Breast epithelium (tissue), 4 donors: ENCODE measurements at regions not wholly inside any gene's neighbourhood (a gene's known extent, or its start where the extent isn't known, plus 50 kb on each side); places are given as distances from the start of the nearest gene placed in this dataset.

Source experiments
- DNase-seq, 2 donors: peaks; one replicate each; pipeline ENCODE4 v3.0.0-alpha.2; 2019; ENCODE audit warnings: low spot score in 2 of 2
- H3K27ac ChIP-seq, 2 donors: fragments of 200-600 bp; sonication (generic) in 1 of 2; one replicate each; pipeline ENCODE4 v1.5.1; 2016 to 2019; ENCODE audit warnings: mild to moderate bottlenecking in 1 of 2
- H3K27me3 ChIP-seq, 2 donors: fragments of 200-600 bp; sonication (generic) in 1 of 2; one replicate each; pipeline versions ENCODE4 v1.5.1 to v1.6.0; 2017 to 2019; ENCODE audit warnings: control low read depth in 1 of 2, mild to moderate bottlenecking in 1 of 2
- H3K36me3 ChIP-seq: fragments of 200-600 bp; one replicate; pipeline ENCODE4 v1.5.1; 2019
- H3K4me1 ChIP-seq, 2 donors: fragments of 200-600 bp; sonication (generic); one replicate each; pipeline ENCODE4 v1.5.1; 2016 to 2019; ENCODE audit warnings: control low read depth in 1 of 2
- H3K4me3 ChIP-seq, 3 donors: fragments of 200-600 bp; sonication (generic); 1 replicate in 2 of 3; 2 replicates in 1 of 3; pipeline ENCODE4 v1.5.1; 2016 to 2019; ENCODE audit warnings: mild to moderate bottlenecking in 3 of 3, moderate library complexity in 2 of 3
- H3K9me3 ChIP-seq, 2 donors: fragments of 200-600 bp; sonication (generic) in 1 of 2; one replicate each; pipeline ENCODE4 v1.5.1; 2016 to 2019; ENCODE audit warnings: control low read depth in 1 of 2
- POLR2A ChIP-seq: fragments of 450-650 bp; IDR thresholded peaks from one replicate; pipeline ENCODE4 v1.6.1; 2016; ENCODE audit warnings: antibody characterized with exemption, mild to moderate bottlenecking, moderate library complexity
- POLR2AphosphoS5 ChIP-seq, 3 donors: sonication (generic); formaldehyde crosslinking; IDR thresholded peaks; one replicate each; pipeline ENCODE4 v1.6.1; 2017; ENCODE audit warnings: antibody characterized with exemption in 3 of 3
- intact Hi-C: fragments of 100-400 bp; cut with DNase I; formaldehyde crosslinking; loops from one replicate; pipeline ENCODE4 v1.15.1; 2023; ENCODE audit warnings: low total_unique reads
- TF ChIP-seq, protein P1 (sequence below), 3 donors: fragments of 450-650 bp; IDR thresholded peaks; one replicate each; pipeline ENCODE4 v1.5.1; 2016 to 2017; ENCODE audit warnings: antibody characterized with exemption in 3 of 3, mild to moderate bottlenecking in 3 of 3, moderate library complexity in 3 of 3

GRCh38 chr2:111640480-111640879 lies 243.5 kb downstream of the ANAPC1 start:
- no peak for DNase-seq
- Histone ChIP-seq H3K9me3 (peaks cover 0 to 8% of the 10 kb centered on the region in 2 donors), H3K27me3 (no peaks in the 10 kb centered on the region), H3K4me3 (no peak overlapping the region), H3K36me3 (no peaks in the 10 kb centered on the region), H3K27ac (no peak overlapping the region), H3K4me1 (no peaks in the 10 kb centered on the region)
- intact Hi-C loops, result no loop called here
- TF ChIP-seq, protein P1, sequence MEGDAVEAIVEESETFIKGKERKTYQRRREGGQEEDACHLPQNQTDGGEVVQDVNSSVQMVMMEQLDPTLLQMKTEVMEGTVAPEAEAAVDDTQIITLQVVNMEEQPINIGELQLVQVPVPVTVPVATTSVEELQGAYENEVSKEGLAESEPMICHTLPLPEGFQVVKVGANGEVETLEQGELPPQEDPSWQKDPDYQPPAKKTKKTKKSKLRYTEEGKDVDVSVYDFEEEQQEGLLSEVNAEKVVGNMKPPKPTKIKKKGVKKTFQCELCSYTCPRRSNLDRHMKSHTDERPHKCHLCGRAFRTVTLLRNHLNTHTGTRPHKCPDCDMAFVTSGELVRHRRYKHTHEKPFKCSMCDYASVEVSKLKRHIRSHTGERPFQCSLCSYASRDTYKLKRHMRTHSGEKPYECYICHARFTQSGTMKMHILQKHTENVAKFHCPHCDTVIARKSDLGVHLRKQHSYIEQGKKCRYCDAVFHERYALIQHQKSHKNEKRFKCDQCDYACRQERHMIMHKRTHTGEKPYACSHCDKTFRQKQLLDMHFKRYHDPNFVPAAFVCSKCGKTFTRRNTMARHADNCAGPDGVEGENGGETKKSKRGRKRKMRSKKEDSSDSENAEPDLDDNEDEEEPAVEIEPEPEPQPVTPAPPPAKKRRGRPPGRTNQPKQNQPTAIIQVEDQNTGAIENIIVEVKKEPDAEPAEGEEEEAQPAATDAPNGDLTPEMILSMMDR (IDR thresholded peaks at IDR 0.05), result no peak
- TF ChIP-seq POLR2AphosphoS5 (IDR thresholded peaks at IDR 0.05) (no peak), POLR2A (no peak)

DNA sequence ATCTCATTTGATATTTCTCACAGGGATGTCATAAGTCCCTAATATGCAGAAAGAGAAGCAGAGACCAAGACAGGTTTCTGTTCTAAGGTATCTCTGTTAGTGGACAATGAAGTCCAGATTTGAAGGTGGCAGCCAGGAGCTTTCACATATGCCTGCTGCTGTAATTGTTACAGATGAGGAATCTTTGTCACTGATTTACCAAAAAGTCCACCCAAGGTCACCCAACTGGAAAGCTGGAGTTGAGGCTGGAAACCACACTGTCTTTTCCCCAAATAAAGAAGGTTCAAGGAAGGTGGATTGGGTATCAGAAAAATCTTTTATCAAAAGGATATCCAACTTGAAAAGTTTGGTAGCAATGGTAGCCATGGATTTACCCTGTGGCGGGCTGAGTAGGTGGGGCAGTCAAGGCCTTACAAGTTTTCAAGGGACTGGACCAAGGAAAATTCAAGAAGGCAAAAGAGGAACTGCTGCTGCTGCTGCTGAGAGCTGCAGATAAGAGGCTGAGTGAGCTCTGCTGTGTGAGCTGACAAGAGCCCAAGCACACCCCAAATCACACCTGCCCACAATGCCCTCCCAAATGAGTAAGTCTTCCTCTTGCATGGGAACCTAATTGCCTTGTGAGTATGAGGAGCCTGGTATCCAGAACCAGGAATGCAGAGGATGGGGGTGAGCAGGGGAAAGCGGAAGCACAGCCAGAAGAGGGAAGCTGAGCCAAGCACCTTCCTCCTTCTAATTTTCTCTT lies 241.2 kb downstream of the ANAPC1 start:
- H3K9me3 ChIP-seq, result peaks cover 0 to 23% of the 10 kb centered on the region in 2 donors
- no peaks in the 10 kb centered on the region for H3K4me1 ChIP-seq
- no peak overlapping the region for H3K4me3 ChIP-seq
- TF ChIP-seq, protein P1 (IDR thresholded peaks at IDR 0.05), result no peak
- no peak for TF ChIP-seq POLR2AphosphoS5 (IDR thresholded peaks at IDR 0.05)
- TF ChIP-seq POLR2A, result no peak
- no peaks in the 10 kb centered on the region for H3K36me3 ChIP-seq
- intact Hi-C loops, result no loop called here
- DNase-seq, result no peak
- no peaks in the 10 kb centered on the region for H3K27me3 ChIP-seq
- no peak overlapping the region for H3K27ac ChIP-seq

- DNase-seq, result no peak
- TF ChIP-seq POLR2AphosphoS5 (IDR thresholded peaks at IDR 0.05), result no peak
- no peak for TF ChIP-seq POLR2A
- TF ChIP-seq, protein P1 (IDR thresholded peaks at IDR 0.05), result no peak
- peaks cover 0 to 17% of the 10 kb centered on the region in 2 donors for H3K9me3 ChIP-seq
These were observed 240.2 kb downstream of the ANAPC1 start for GRCh38 chr2:111643759-111644158.

GRCh38 chr2:111647359-111647758 lies 236.6 kb downstream of the ANAPC1 start:
- no peak for DNase-seq
- Histone ChIP-seq H3K36me3 (no peaks in the 10 kb centered on the region), H3K27me3 (no peaks in the 10 kb centered on the region), H3K4me1 (no peaks in the 10 kb centered on the region), H3K4me3 (no peak overlapping the region), H3K9me3 (peaks cover 0 to 17% of the 10 kb centered on the region in 2 donors), H3K27ac (no peak overlapping the region)
- no peak for TF ChIP-seq POLR2AphosphoS5 (IDR thresholded peaks at IDR 0.05)
- no peak for TF ChIP-seq POLR2A
- TF ChIP-seq, protein P1 (IDR thresholded peaks at IDR 0.05), result no peak
- intact Hi-C loops, result no loop called here

More at GRCh38 chr2:111643759-111644158, 240.2 kb downstream of the ANAPC1 start:
- Histone ChIP-seq H3K27ac (no peak overlapping the region), H3K36me3 (no peaks in the 10 kb centered on the region), H3K27me3 (no peaks in the 10 kb centered on the region), H3K4me3 (no peak overlapping the region), H3K4me1 (no peaks in the 10 kb centered on the region)
- intact Hi-C loops, result no loop called here

DNA sequence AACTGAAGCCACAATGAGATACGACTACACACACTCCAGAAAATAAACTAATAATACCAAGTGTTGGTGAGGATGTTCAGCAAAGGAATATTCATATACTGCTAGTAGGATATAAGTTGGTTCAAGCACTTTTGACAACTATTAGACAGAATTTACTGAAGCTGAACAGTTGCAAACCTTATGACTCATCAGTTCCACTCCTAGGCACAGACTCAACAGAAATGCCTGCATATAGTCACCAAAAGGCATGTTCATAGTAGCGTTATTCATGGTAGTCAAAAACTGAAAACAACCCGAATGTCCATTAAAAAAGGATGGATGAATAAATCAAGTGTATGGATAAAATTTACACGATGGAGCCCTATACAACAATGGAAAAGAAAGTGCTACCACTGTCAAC lies 232.0 kb downstream of the ANAPC1 start:
- intact Hi-C loops, result no loop called here
- no peak for TF ChIP-seq POLR2AphosphoS5 (IDR thresholded peaks at IDR 0.05)
- no peak for TF ChIP-seq POLR2A
- TF ChIP-seq, protein P1 (IDR thresholded peaks at IDR 0.05), result no peak
- Histone ChIP-seq H3K9me3 (peaks cover 0 to 7% of the 10 kb centered on the region in 2 donors), H3K27ac (no peak overlapping the region), H3K4me3 (no peak overlapping the region), H3K36me3 (no peaks in the 10 kb centered on the region), H3K27me3 (no peaks in the 10 kb centered on the region), H3K4me1 (no peaks in the 10 kb centered on the region)
- no peak for DNase-seq
